Mesendoderm (in vitro differentiated cells): ENCODE measurements at regions not wholly inside any gene's neighbourhood (a gene's known extent, or its start where the extent isn't known, plus 50 kb on each side); places are given as distances from the start of the nearest gene placed in this dataset.

Source experiments
- DNase-seq: peaks from one replicate; pipeline ENCODE4 v3.0.0; 2013
- H2AK5ac ChIP-seq: 2 replicates; pipeline ENCODE4 v1.6.1; 2013; ENCODE audit warnings: low read length, inconsistent platforms
- H2BK120ac ChIP-seq: 2 replicates; pipeline ENCODE4 v1.6.1; 2013; ENCODE audit warnings: low read depth, mild to moderate bottlenecking, low read length, moderate library complexity, mixed read lengths
- H2BK15ac ChIP-seq: replicated peaks from 2 replicates; pipeline ENCODE4 v1.6.1; 2013; ENCODE audit warnings: low read depth, mild to moderate bottlenecking, moderate library complexity
- H2BK5ac ChIP-seq: 2 replicates; pipeline ENCODE4 v1.6.1; 2013; ENCODE audit warnings: low read length, inconsistent platforms
- H3K18ac ChIP-seq: 2 replicates; pipeline ENCODE4 v1.6.1; 2013; ENCODE audit warnings: mild to moderate bottlenecking, low read length, mixed read lengths
- H3K23ac ChIP-seq: one replicate; pipeline ENCODE4 v1.6.1; 2013; ENCODE audit warnings: low read length
- H3K27ac ChIP-seq: 2 replicates; pipeline ENCODE4 v1.5.1; 2013; ENCODE audit warnings: low read depth, mild to moderate bottlenecking, inconsistent platforms, low read length, moderate library complexity
- H3K27me3 ChIP-seq: 2 replicates; pipeline ENCODE4 v1.6.1; 2013; ENCODE audit warnings: low read length, control low read depth, mild to moderate bottlenecking, inconsistent platforms; ENCODE audit not compliant: insufficient read depth, poor library complexity
- H3K36me3 ChIP-seq: 2 replicates; pipeline ENCODE4 v1.6.1; 2013; ENCODE audit warnings: low read length, inconsistent platforms; ENCODE audit not compliant: control insufficient read depth, insufficient read depth
- H3K4ac ChIP-seq: one replicate; pipeline ENCODE4 v1.6.1; 2013; ENCODE audit warnings: low read depth, mild to moderate bottlenecking, low read length, moderate library complexity
- H3K4me1 ChIP-seq: 2 replicates; pipeline ENCODE4 v1.6.1; 2013; ENCODE audit warnings: low read depth, low read length, inconsistent platforms; ENCODE audit not compliant: control insufficient read depth
- H3K4me2 ChIP-seq: 2 replicates; pipeline ENCODE4 v1.6.1; 2013; ENCODE audit warnings: low read length
- H3K4me3 ChIP-seq: 2 replicates; pipeline ENCODE4 v1.5.1; 2013; ENCODE audit warnings: mild to moderate bottlenecking, low read length
- H3K56ac ChIP-seq: one replicate; pipeline ENCODE4 v1.6.1; 2013; ENCODE audit warnings: low read length
- H3K79me1 ChIP-seq: 2 replicates; pipeline ENCODE4 v1.6.1; 2013; ENCODE audit warnings: low read length, inconsistent platforms
- H3K79me2 ChIP-seq: 2 replicates; pipeline ENCODE4 v1.6.1; 2013; ENCODE audit warnings: mild to moderate bottlenecking, low read length; ENCODE audit not compliant: control insufficient read depth, insufficient read depth
- H3K9ac ChIP-seq: 2 replicates; pipeline ENCODE4 v1.6.1; 2013; ENCODE audit warnings: low read length, inconsistent platforms
- H4K5ac ChIP-seq: one replicate; pipeline ENCODE4 v1.6.1; 2013; ENCODE audit warnings: low read length
- H4K8ac ChIP-seq: one replicate; pipeline ENCODE4 v1.6.1; 2013; ENCODE audit warnings: low read depth, mild to moderate bottlenecking, control low read depth, low read length, moderate library complexity
- WGBS: extraction: QIAGEN DNeasy Blood & Tissue Kit; methylation state at CpG from one replicate; pipeline ENCODE4 v1.1.7; 2013; ENCODE audit warnings: low lambda C conversion rate, missing lambda C conversion rate; ENCODE audit not compliant: insufficient coverage; ENCODE audit errors: extremely low coverage; 5-methylcytosine and 5-hydroxymethylcytosine counted together

DNA sequence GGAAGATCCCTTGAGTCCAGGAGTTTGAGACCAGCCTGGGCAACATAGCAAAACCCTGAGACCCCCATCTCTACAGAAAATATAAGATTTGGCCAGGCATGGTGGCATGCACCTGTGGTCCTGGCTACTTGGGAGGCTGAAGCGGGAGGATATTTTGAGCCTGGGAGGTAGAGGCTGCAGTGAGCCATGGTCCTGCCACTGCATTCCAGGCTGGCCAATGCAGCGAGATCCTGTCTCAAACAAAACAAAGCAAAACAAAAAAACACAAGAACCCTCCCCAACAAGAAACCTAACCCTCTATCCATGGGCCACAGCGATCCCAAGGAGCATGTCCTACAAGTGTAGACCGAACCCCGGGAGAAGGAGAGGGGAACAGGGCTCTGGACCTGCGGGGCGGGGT is 133.3 kb downstream of the MGAT5B start:
- no peak overlapping the region for H3K18ac ChIP-seq
- no peak overlapping the region for H4K8ac ChIP-seq
- no peaks in the 10 kb centered on the region for H3K27me3 ChIP-seq
- no peak overlapping the region for H2BK15ac ChIP-seq
- no peak overlapping the region for H3K27ac ChIP-seq
- no peak overlapping the region for H2BK5ac ChIP-seq
- H3K4me3 ChIP-seq: no peak overlapping the region
- no CpG with 5 or more reads among the region's 7 CpGs for WGBS
- no peaks in the 10 kb centered on the region for H3K36me3 ChIP-seq
- H3K4me1 ChIP-seq: no peaks in the 10 kb centered on the region
- no peak overlapping the region for H2BK120ac ChIP-seq
- no peak overlapping the region for H4K5ac ChIP-seq
- no peaks in the 10 kb centered on the region for H3K79me1 ChIP-seq
- H2AK5ac ChIP-seq: no peak overlapping the region
- H3K23ac ChIP-seq: no peak overlapping the region
- H3K79me2 ChIP-seq: no peaks in the 10 kb centered on the region
- no peak overlapping the region for H3K9ac ChIP-seq
- no peak overlapping the region for H3K56ac ChIP-seq
- DNase-seq: no peak
- H3K4ac ChIP-seq: no peak overlapping the region
- no peak overlapping the region for H3K4me2 ChIP-seq

DNA sequence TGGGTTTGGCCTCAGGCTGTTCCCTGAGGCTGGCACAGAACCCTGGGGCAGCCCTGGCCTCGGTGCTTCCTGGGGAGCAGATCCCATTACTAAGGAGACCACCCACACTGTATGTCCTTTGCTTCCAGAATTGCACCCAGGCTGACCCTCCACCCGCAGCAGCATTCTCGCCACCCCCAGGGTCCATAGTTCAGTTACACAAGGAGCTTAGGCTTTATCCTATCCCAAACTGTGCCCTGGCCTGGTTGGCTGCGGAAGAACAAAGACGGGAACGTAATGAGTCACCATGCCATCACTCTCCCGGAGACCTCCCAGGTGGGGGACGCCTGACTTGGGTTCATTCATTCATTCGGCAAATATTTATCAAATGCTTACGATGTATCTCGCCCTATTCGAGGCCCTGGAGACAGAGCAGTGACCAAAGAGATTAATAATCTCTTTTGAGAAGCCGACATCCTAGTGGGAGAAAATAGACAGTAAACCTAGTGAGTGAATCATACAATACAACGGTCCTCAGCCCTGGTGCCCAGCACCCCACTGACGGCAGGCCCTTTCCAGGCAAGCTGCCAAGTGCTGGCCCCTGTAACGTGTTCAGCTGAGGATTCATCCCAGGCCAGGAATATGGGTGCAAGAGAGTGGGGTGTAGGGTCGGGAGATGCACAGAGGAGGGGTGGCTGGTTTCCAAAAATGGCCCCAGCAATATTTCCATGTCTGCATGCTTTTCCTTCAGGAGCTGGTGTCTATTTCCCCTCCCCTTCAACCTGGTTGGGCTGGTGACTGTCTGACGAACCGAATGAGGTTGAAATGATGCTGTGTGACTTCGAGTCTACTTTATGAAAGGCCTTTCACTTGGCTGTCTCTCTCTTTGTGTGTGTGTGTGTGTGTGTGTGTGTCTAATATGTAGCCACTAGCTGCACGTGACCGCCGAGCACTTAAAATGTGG is 134.2 kb downstream of the MGAT5B start:
- no peak overlapping the region for H3K4me3 ChIP-seq
- H4K5ac ChIP-seq: no peak overlapping the region
- no peak overlapping the region for H3K4ac ChIP-seq
- no peaks in the 10 kb centered on the region for H3K79me2 ChIP-seq
- no peak overlapping the region for H3K23ac ChIP-seq
- H3K56ac ChIP-seq: no peak overlapping the region
- H3K18ac ChIP-seq: no peak overlapping the region
- no peak overlapping the region for H2BK5ac ChIP-seq
- H3K79me1 ChIP-seq: no peaks in the 10 kb centered on the region
- H3K27me3 ChIP-seq: no peaks in the 10 kb centered on the region
- no peak overlapping the region for H2AK5ac ChIP-seq
- H3K27ac ChIP-seq: no peak overlapping the region
- no peaks in the 10 kb centered on the region for H3K4me1 ChIP-seq
- peak; percentile 71 for DNase-seq
- no peak overlapping the region for H2BK120ac ChIP-seq
- no peak overlapping the region for H3K9ac ChIP-seq
- no peak overlapping the region for H2BK15ac ChIP-seq
- H3K36me3 ChIP-seq: no peaks in the 10 kb centered on the region
- WGBS: no CpG with 5 or more reads among the region's 23 CpGs
- no peak overlapping the region for H3K4me2 ChIP-seq
- no peak overlapping the region for H4K8ac ChIP-seq

DNA sequence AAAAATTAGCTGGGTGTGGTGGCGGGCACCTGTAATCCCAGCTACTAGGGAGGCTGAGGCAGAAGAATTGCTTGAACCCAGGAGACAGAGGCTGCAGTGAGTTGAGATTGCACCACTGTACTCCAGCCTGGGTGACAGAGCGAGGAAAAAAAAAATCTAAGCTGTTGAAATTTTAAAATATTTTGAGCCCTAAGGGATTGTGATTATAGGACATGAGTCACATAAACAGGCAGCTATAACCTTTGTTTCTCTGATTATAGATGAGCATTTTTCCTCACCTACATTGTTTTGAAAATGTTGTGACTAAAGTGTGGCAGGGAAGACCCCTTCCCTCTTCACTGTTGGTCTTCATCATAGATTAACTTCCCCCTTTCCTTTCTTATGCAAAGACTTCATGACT is 135.5 kb downstream of the MGAT5B start:
- no peaks in the 10 kb centered on the region for H3K27me3 ChIP-seq

DNA sequence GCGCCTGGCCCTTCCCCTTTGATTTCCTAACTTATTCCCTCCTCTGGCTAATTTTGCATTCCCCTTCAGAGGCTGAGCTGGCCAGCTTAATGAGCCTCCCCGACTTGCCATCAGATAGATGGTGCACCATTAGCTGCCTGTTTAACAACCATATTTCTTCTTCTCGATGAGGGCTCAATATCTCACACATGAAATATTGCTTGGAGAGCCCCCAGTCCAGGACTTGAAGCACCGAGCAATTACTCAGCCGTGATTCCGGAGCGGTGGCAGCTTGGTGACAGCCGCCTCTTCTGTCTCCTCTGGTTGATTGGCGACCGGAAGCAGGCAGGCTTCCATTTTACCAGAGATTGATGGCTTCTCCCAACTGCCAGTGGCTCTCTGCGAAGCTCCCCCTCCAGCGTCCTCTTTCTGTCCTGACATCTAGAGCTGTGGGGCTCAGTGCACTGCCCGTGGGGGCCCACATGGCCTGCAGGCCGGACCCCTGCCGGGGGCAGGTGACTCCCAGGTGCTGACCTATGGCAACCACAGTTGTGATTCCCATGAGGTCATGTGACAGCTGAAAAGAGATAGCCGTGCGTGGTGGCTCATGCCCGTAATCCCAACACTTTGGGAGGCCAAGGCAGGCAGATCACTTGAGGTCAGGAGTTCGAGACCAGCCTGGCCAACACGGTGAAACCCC is 133.7 kb upstream of the SEC14L1 start:
- Histone ChIP-seq H3K27me3 (no peaks in the 10 kb centered on the region), H2BK120ac (no peak overlapping the region), H3K79me1 (no peaks in the 10 kb centered on the region), H2BK5ac (no peak overlapping the region), H2AK5ac (no peak overlapping the region), H3K4me3 (no peak overlapping the region), H4K5ac (no peak overlapping the region), H3K27ac (no peak overlapping the region), H3K9ac (no peak overlapping the region), H3K4me2 (no peak overlapping the region), H3K23ac (no peak overlapping the region), H3K36me3 (no peaks in the 10 kb centered on the region), H3K4ac (no peak overlapping the region), H3K56ac (no peak overlapping the region), H2BK15ac (no peak overlapping the region), H4K8ac (no peak overlapping the region), H3K4me1 (no peaks in the 10 kb centered on the region), H3K79me2 (no peaks in the 10 kb centered on the region), H3K18ac (no peak overlapping the region)
- DNase-seq: no peak
- WGBS: no CpG with 5 or more reads among the region's 20 CpGs

More for the DNA sequence above, 135.5 kb downstream of the MGAT5B start:
- H3K27ac ChIP-seq: no peak overlapping the region
- no peaks in the 10 kb centered on the region for H3K79me1 ChIP-seq
- no peak overlapping the region for H3K4me2 ChIP-seq
- H2BK120ac ChIP-seq: no peak overlapping the region
- H3K23ac ChIP-seq: no peak overlapping the region
- DNase-seq: no peak
- no peaks in the 10 kb centered on the region for H3K36me3 ChIP-seq
- H2BK5ac ChIP-seq: no peak overlapping the region
- no peak overlapping the region for H3K4me3 ChIP-seq
- H2BK15ac ChIP-seq: no peak overlapping the region
- no peak overlapping the region for H4K5ac ChIP-seq
- H3K9ac ChIP-seq: no peak overlapping the region
- no peak overlapping the region for H3K4ac ChIP-seq
- WGBS: no CpG with 5 or more reads among the region's 2 CpGs
- H3K79me2 ChIP-seq: no peaks in the 10 kb centered on the region
- H3K18ac ChIP-seq: no peak overlapping the region
- no peak overlapping the region for H2AK5ac ChIP-seq
- H3K4me1 ChIP-seq: no peaks in the 10 kb centered on the region
- no peak overlapping the region for H3K56ac ChIP-seq
- H4K8ac ChIP-seq: no peak overlapping the region

DNA sequence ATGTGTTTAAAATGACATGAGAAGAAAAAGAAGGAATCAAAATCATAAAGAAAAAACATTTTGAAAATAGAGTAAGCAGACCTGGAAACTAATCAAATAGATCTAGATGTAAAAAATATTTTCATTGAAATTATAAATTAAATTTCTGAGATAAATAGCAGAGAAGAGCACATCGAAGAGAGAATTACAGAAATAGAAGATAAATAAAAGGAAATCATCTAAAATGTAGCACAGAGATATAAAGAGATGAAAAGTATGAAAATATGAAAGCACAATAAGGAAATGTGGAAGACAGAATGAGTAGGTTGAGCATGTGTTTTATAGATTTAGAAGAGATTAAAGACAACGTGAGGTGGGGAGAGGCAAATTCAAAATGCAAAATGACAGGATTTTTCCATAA is 130.9 kb upstream of the SEC14L1 start:
- H3K4me3 ChIP-seq: no peak overlapping the region
- WGBS: no CpG with 5 or more reads among the region's 2 CpGs
- no peak overlapping the region for H2AK5ac ChIP-seq
- H3K23ac ChIP-seq: no peak overlapping the region
- no peak overlapping the region for H3K4ac ChIP-seq
- H2BK120ac ChIP-seq: no peak overlapping the region
- no peaks in the 10 kb centered on the region for H3K4me1 ChIP-seq
- H3K27ac ChIP-seq: no peak overlapping the region
- H3K18ac ChIP-seq: no peak overlapping the region
- no peak overlapping the region for H4K8ac ChIP-seq
- no peak overlapping the region for H2BK15ac ChIP-seq
- no peaks in the 10 kb centered on the region for H3K36me3 ChIP-seq
- no peaks in the 10 kb centered on the region for H3K27me3 ChIP-seq
- no peak overlapping the region for H2BK5ac ChIP-seq
- H3K79me2 ChIP-seq: no peaks in the 10 kb centered on the region
- no peak overlapping the region for H3K4me2 ChIP-seq
- no peaks in the 10 kb centered on the region for H3K79me1 ChIP-seq
- no peak overlapping the region for H3K56ac ChIP-seq
- H3K9ac ChIP-seq: no peak overlapping the region
- H4K5ac ChIP-seq: no peak overlapping the region
- DNase-seq: no peak
